ENCODE measurements at regions not wholly inside any gene's neighbourhood (a gene's known extent, or its start where the extent isn't known, plus 50 kb on each side); places are given as distances from the start of the nearest gene placed in this dataset.
"Not testable (repeated sequence)": the region's sequence is repeated elsewhere in the genome, so short reads cannot be mapped to it uniquely, and the experiment has no call there.

DNA sequence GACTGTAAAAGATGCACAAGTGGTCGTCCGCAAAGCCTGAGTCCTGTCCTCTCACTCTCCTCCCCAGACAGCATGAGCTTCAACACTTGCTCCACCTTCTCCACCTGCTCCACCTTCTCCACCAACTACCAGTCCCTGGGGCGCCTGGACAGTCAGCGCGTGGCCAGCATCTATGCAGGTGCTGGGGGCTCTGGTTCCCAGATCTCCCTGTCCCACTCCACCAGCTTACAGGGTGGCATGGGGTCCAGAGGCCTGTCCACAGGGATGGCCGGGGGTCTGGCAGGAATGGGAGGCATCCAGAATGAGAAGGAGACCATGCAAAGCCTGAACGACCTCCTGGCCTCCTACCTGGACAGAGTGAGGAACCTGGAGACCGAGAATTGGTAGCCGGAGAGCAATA lies 162.2 kb upstream of the NT5E start:
- no peaks in the 10 kb centered on the region for H3K79me2 ChIP-seq (ENCODE audit: low read length)
- H3K9ac ChIP-seq (ENCODE audit: low read length): no peak overlapping the region
- TF ChIP-seq EZH2phosphoT487 (IDR thresholded peaks at IDR 0.05; ENCODE audit: low read length) (no peak), EZH2 (optimal IDR thresholded peaks at IDR 0.05; ENCODE audit: low read depth, low read length) (no peak)
- TF ChIP-seq, protein P1, sequence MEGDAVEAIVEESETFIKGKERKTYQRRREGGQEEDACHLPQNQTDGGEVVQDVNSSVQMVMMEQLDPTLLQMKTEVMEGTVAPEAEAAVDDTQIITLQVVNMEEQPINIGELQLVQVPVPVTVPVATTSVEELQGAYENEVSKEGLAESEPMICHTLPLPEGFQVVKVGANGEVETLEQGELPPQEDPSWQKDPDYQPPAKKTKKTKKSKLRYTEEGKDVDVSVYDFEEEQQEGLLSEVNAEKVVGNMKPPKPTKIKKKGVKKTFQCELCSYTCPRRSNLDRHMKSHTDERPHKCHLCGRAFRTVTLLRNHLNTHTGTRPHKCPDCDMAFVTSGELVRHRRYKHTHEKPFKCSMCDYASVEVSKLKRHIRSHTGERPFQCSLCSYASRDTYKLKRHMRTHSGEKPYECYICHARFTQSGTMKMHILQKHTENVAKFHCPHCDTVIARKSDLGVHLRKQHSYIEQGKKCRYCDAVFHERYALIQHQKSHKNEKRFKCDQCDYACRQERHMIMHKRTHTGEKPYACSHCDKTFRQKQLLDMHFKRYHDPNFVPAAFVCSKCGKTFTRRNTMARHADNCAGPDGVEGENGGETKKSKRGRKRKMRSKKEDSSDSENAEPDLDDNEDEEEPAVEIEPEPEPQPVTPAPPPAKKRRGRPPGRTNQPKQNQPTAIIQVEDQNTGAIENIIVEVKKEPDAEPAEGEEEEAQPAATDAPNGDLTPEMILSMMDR (IDR thresholded peaks at IDR 0.05; ENCODE audit: low read length): no peak
- H3K27ac ChIP-seq (ENCODE audit: low read length): no peak overlapping the region
- H3K4me3 ChIP-seq (ENCODE audit: low read length): no peak overlapping the region
- DNase-seq: no peak
- H2AFZ ChIP-seq (ENCODE audit: low read length): no peak overlapping the region
- no peaks in the 10 kb centered on the region for H3F3A ChIP-seq (ENCODE audit: insufficient read depth, low read length)
- H3K9me3 ChIP-seq (replicated peaks; ENCODE audit: insufficient read depth, low read length): no peaks in the 10 kb centered on the region
- no peaks in the 10 kb centered on the region for H3K27me3 ChIP-seq (replicated peaks; ENCODE audit: insufficient read depth, low read length)
- H3K9me2 ChIP-seq (replicated peaks; ENCODE audit: insufficient read depth, low read length): no peaks in the 10 kb centered on the region
- H4K20me1 ChIP-seq (ENCODE audit: insufficient read depth, low read length): no peaks in the 10 kb centered on the region
- no peak overlapping the region for H3K4me2 ChIP-seq (ENCODE audit: low read depth, low read length)
- H3K4me1 ChIP-seq (ENCODE audit: low read length): no peaks in the 10 kb centered on the region
- H3K36me3 ChIP-seq (replicated peaks; ENCODE audit: insufficient read depth, low read length): no peaks in the 10 kb centered on the region

DNA sequence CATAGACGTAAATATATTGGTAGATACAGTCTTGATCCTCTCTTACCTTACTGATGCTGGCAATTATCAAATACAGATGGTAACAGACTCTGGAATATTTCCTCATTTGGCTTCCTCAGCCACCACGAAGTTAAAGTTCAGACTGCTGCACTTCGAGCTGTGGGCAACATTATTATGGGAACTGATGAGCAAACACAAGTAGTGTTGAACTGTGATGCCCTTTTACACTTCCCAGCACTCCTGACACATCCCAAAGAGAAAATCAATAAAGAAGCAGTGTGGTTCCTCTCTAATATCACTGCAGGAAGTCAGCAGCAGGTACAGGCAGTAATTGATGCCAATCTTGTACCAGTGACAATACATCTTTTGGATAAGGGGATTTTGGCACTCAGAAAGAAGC lies 162.7 kb upstream of the NT5E start:
- no peaks in the 10 kb centered on the region for H3F3A ChIP-seq (ENCODE audit: insufficient read depth, low read length)

DNA sequence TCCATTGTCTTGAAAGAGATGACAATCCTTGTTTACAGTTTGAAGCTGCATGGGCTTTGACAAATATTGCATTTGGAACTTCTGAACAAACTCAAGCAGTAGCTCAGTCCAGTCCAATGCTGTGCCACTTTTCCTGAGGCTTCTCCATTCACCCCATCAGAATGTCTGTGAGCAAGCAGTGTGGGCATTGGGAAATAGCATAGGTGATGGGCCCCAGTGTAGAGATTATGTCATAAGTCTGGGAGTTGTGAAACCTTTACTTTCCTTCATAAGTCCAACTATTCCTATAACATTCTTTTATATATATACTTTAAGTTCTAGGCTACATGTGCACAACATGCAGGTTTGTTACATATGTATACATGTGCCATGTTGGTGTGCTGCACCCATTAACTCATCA lies 163.4 kb upstream of the NT5E start:
- not testable (repeated sequence) for H3K4me3 ChIP-seq (ENCODE audit: low read length); H3K36me3 ChIP-seq (replicated peaks; ENCODE audit: insufficient read depth, low read length); H3K4me2 ChIP-seq (ENCODE audit: low read depth, low read length); H3F3A ChIP-seq (ENCODE audit: insufficient read depth, low read length); H3K79me2 ChIP-seq (ENCODE audit: low read length); H3K27ac ChIP-seq (ENCODE audit: low read length); H4K20me1 ChIP-seq (ENCODE audit: insufficient read depth, low read length); H3K9me2 ChIP-seq (replicated peaks; ENCODE audit: insufficient read depth, low read length); H2AFZ ChIP-seq (ENCODE audit: low read length); H3K9me3 ChIP-seq (replicated peaks; ENCODE audit: insufficient read depth, low read length); H3K4me1 ChIP-seq (ENCODE audit: low read length); DNase-seq; H3K9ac ChIP-seq (ENCODE audit: low read length); H3K27me3 ChIP-seq (replicated peaks; ENCODE audit: insufficient read depth, low read length)

More for the DNA sequence above, 162.7 kb upstream of the NT5E start:
- Histone ChIP-seq H3K4me2 (ENCODE audit: low read depth, low read length) (no peak overlapping the region), H3K27me3 (replicated peaks; ENCODE audit: insufficient read depth, low read length) (no peaks in the 10 kb centered on the region), H3K79me2 (ENCODE audit: low read length) (no peaks in the 10 kb centered on the region), H2AFZ (ENCODE audit: low read length) (no peak overlapping the region), H4K20me1 (ENCODE audit: insufficient read depth, low read length) (no peaks in the 10 kb centered on the region), H3K4me3 (ENCODE audit: low read length) (no peak overlapping the region), H3K9me3 (replicated peaks; ENCODE audit: insufficient read depth, low read length) (no peaks in the 10 kb centered on the region), H3K27ac (ENCODE audit: low read length) (no peak overlapping the region), H3K4me1 (ENCODE audit: low read length) (no peaks in the 10 kb centered on the region), H3K9ac (ENCODE audit: low read length) (no peak overlapping the region), H3K36me3 (replicated peaks; ENCODE audit: insufficient read depth, low read length) (no peaks in the 10 kb centered on the region), H3K9me2 (replicated peaks; ENCODE audit: insufficient read depth, low read length) (no peaks in the 10 kb centered on the region)
- DNase-seq: no peak
- TF ChIP-seq EZH2phosphoT487 (IDR thresholded peaks at IDR 0.05; ENCODE audit: low read length) (no peak), EZH2 (optimal IDR thresholded peaks at IDR 0.05; ENCODE audit: low read depth, low read length) (no peak)
- TF ChIP-seq, protein P1 (IDR thresholded peaks at IDR 0.05; ENCODE audit: low read length): no peak

DNA sequence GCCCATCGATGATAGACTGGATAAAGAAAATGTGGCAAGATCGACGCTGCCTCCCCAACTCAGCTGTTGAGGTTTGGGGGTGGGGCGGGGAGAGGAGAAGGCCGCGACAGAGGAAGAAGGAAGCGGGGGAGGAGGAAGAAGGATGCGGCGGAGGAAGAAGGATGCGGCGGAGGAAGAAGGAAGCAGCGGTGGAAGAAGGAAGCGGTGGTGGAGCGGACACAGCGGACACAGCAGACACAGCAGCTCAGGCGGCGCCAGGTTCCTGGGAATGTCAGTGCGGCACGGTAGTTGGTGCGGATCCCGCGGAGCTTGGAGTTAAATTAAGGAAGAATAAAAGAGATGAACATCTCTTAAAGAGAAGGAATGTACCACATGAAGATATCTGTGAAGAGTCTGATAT lies 163.9 kb upstream of the NT5E start:
- Histone ChIP-seq H3K9me2 (replicated peaks; ENCODE audit: insufficient read depth, low read length) (no peaks in the 10 kb centered on the region), H3K79me2 (ENCODE audit: low read length) (no peaks in the 10 kb centered on the region), H3F3A (ENCODE audit: insufficient read depth, low read length) (no peaks in the 10 kb centered on the region), H3K4me3 (ENCODE audit: low read length) (no peak overlapping the region), H3K4me1 (ENCODE audit: low read length) (no peaks in the 10 kb centered on the region), H3K36me3 (replicated peaks; ENCODE audit: insufficient read depth, low read length) (no peaks in the 10 kb centered on the region), H3K27me3 (replicated peaks; ENCODE audit: insufficient read depth, low read length) (no peaks in the 10 kb centered on the region), H3K27ac (ENCODE audit: low read length) (no peak overlapping the region), H3K9ac (ENCODE audit: low read length) (no peak overlapping the region), H3K9me3 (replicated peaks; ENCODE audit: insufficient read depth, low read length) (no peaks in the 10 kb centered on the region), H4K20me1 (ENCODE audit: insufficient read depth, low read length) (no peaks in the 10 kb centered on the region), H3K4me2 (ENCODE audit: low read depth, low read length) (no peak overlapping the region), H2AFZ (ENCODE audit: low read length) (no peak overlapping the region)
- TF ChIP-seq EZH2phosphoT487 (IDR thresholded peaks at IDR 0.05; ENCODE audit: low read length) (no peak), EZH2 (optimal IDR thresholded peaks at IDR 0.05; ENCODE audit: low read depth, low read length) (no peak)
- TF ChIP-seq, protein P1 (IDR thresholded peaks at IDR 0.05; ENCODE audit: low read length): no peak
- no peak for DNase-seq
